WTC11 (cell line): ENCODE measurements at regions not wholly inside any gene's neighbourhood (a gene's known extent, or its start where the extent isn't known, plus 50 kb on each side); places are given as distances from the start of the nearest gene placed in this dataset.

ENCODE experiments used
- ARID4B ChIP-seq: sonication (generic); formaldehyde crosslinking; IDR thresholded peaks from 2 replicates; pipeline ENCODE4 v1.8.0; 2023; ENCODE audit warnings: missing genetic modification reagents, mild to moderate bottlenecking, borderline replicate concordance
- CREB1 ChIP-seq: sonication (generic); formaldehyde crosslinking; IDR thresholded peaks from 2 replicates; pipeline ENCODE4 v1.8.0; 2023; ENCODE audit warnings: mild to moderate bottlenecking, missing genetic modification reagents
- CTCF ChIP-seq: fragments of 200-600 bp; IDR thresholded peaks from 2 replicates; pipeline ENCODE4 v1.8.0; 2022; ENCODE audit warnings: antibody characterized with exemption
- ELF4 ChIP-seq: sonication (generic); formaldehyde crosslinking; IDR thresholded peaks from 2 replicates; pipeline ENCODE4 v1.8.1; 2022; ENCODE audit warnings: low read depth, mild to moderate bottlenecking, moderate library complexity, missing genetic modification reagents
- ETV6 ChIP-seq: sonication (generic); formaldehyde crosslinking; IDR thresholded peaks from 2 replicates; pipeline ENCODE4 v1.8.1; 2022; ENCODE audit warnings: mild to moderate bottlenecking, missing genetic modification reagents
- MLX ChIP-seq: sonication (generic); formaldehyde crosslinking; IDR thresholded peaks from 2 replicates; pipeline ENCODE4 v1.8.1; 2023; ENCODE audit warnings: mild to moderate bottlenecking, missing genetic modification reagents, moderate library complexity
- MYBL2 ChIP-seq: sonication (generic); formaldehyde crosslinking; IDR thresholded peaks from 2 replicates; pipeline ENCODE4 v1.8.1; 2023; ENCODE audit warnings: mild to moderate bottlenecking, moderate library complexity, missing genetic modification reagents
- SP1 ChIP-seq: sonication (generic); formaldehyde crosslinking; conservative IDR thresholded peaks from 2 replicates; pipeline ENCODE4 v1.8.1; 2022; ENCODE audit warnings: missing genetic modification reagents
- TEAD4 ChIP-seq: sonication (generic); formaldehyde crosslinking; IDR thresholded peaks from 2 replicates; pipeline ENCODE4 v1.8.0; 2022; ENCODE audit warnings: mild to moderate bottlenecking, missing genetic modification reagents
- USF2 ChIP-seq: sonication (generic); formaldehyde crosslinking; IDR thresholded peaks from 2 replicates; pipeline ENCODE4 v1.8.1; 2023; ENCODE audit warnings: mild to moderate bottlenecking, missing genetic modification reagents, moderate library complexity
- ZBTB21 ChIP-seq: sonication (generic); formaldehyde crosslinking; IDR thresholded peaks from 2 replicates; pipeline ENCODE4 v1.8.1; 2023; ENCODE audit warnings: mild to moderate bottlenecking, missing genetic modification reagents, borderline replicate concordance
- ZNF232 ChIP-seq: sonication (generic); formaldehyde crosslinking; IDR thresholded peaks from 2 replicates; pipeline ENCODE4 v1.8.0; 2022; ENCODE audit warnings: mild to moderate bottlenecking, missing genetic modification reagents
- ZNF281 ChIP-seq: sonication (generic); formaldehyde crosslinking; IDR thresholded peaks from 2 replicates; pipeline ENCODE4 v1.8.0; 2023; ENCODE audit warnings: mild to moderate bottlenecking, missing genetic modification reagents
- ZNF423 ChIP-seq: fragments of 250-450 bp; sonication (Bioruptor Pico); IDR thresholded peaks from 2 replicates; pipeline ENCODE4 v2.1.2; 2022; ENCODE audit warnings: mild to moderate bottlenecking, moderate library complexity

GRCh38 chr2:8152392-8153257 is 529.2 kb upstream of the ID2 start:
- no peak for TF ChIP-seq CTCF
- TF ChIP-seq ARID4B (CRISPR knock-in tag): no peak
- TF ChIP-seq ETV6 (CRISPR knock-in tag): no peak
- no peak for TF ChIP-seq ZNF232
- no peak for TF ChIP-seq SP1 (CRISPR knock-in tag)
- TF ChIP-seq MLX (CRISPR knock-in tag): no peak
- TF ChIP-seq ZBTB21: no peak
- TF ChIP-seq TEAD4: no peak
- no peak for TF ChIP-seq ZNF423 (CRISPR knock-in tag)
- no peak for TF ChIP-seq ELF4
- no peak for TF ChIP-seq ZNF281 (CRISPR knock-in tag)
- TF ChIP-seq MYBL2: no peak
- TF ChIP-seq CREB1 (CRISPR knock-in tag): no peak
- no peak for TF ChIP-seq USF2 (CRISPR knock-in tag)
